ENCODE measurements at regions not wholly inside any gene's neighbourhood (a gene's known extent, or its start where the extent isn't known, plus 50 kb on each side); places are given as distances from the start of the nearest gene placed in this dataset.
"Not testable (repeated sequence)": the region's sequence is repeated elsewhere in the genome, so short reads cannot be mapped to it uniquely, and the experiment has no call there.

DNA sequence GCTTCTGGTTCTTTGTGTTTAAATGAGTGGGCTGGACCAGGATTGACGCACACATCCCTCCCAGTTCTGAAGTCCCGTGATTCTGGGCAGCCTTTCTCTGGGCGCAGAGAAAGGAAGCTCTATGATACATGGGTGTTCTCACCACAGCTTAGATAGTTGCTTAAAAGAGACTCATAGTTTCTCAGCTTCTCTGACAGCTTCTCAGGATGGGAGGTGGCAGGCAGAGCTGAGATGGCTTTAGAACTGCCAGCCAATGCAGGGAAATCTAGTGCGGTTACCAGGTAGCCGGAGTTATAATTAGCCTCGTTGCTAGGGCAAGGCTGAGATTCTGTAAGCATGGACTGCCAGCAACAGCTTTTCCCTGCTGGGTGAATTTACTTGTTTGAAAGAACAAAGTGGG, 111.8 kb upstream of the SEC22B start:
- H3K4me3 ChIP-seq (replicated peaks; ENCODE audit: low read depth, low read length); DNase-seq (ENCODE audit: low read depth): not testable (repeated sequence)

DNA sequence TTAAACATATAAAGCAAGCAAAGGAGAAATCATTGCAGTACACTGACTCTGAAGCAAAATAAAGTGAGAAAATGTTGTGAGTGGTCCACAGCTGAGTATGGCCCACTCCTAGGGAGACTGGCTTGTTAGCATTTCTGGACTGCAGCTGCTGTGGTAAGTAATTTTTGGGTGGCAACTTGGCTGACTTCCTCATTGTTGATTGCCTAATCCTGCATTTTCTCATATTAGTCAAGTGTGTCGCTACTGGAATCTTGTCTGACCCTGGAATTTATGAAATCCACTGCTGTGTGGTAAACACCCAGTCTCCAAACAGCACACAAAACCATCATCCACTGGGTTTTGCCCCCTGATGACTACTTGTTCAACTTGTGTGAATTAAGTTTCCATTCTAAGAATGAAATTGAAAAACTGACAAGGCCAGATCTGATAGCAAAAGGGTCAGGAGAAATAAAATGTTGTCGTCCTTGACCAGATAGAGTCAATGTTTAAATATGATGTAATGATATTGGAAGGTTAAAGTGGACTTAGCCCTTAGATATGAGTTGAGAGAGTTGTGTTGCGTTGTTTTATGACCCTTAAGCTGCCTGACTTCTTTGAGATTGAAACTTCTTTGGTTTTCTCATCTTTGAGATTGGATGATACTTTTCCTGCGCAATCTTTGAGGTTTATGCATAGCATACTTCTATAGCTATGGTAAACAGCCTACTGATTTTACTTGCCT, 106.6 kb upstream of the SEC22B start:
- DNase-seq (ENCODE audit: low read depth); H3K4me3 ChIP-seq (replicated peaks; ENCODE audit: low read depth, low read length): not testable (repeated sequence)

DNA sequence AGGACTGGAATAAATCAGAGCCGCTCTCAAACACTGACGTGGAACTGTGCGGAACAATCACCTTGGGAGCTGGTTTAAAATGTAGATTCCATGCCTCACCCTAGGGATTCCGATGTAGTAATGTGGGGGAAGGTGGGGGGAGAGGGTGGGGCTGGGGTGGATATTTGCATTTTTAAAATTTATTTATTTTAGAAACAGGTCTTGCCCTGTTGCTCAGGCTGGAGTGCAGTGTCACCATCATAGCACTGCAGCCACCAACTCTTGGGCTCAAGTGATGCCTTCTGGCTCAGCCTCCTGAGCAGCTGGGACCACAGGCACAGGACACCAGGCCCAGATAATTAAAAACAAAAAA, 101.9 kb upstream of the SEC22B start:
- not testable (repeated sequence) for DNase-seq (ENCODE audit: low read depth); H3K4me3 ChIP-seq (replicated peaks; ENCODE audit: low read depth, low read length)

DNA sequence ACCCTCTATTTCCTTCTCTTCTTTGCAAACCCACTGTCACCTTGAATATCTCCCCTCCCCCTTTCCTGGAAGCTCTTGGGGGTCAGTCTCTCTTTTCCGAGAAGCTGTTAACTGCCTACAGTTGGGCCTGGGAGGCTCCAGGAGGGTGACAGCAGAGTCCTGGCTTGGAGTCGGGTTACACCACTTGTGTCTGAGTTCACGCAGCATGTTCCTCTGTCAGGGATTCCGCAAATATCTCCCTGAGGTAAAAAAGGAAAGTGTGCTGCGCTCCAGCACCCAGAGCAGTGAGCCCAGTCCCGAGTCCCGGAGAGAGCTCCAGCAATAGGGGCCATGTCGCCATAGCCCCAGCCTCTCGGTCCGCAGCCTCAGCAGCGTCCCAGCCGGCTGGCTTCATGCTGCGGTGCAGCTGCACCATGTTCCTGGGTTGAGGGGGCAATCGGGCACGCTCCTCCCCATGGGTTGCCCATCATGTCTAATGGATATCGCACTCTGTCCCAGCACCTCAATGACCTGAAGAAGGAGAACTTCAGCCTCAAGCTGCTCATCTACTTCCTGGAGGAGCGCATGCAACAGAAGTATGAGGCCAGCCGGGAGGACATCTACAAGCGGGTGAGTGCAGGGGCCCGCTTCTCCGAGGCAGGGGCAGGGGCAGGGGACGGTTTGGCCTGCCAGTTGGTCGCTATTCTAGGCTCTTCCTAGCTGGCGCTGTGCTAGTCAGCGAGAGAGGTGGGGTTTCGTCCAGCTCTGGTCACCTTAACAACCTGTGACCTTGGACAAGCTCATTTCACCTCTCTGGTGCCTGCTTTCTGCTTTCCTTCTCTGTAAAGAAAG, 101.3 kb upstream of the SEC22B start:
- not testable (repeated sequence) for DNase-seq (ENCODE audit: low read depth); H3K4me3 ChIP-seq (replicated peaks; ENCODE audit: low read depth, low read length)

DNA sequence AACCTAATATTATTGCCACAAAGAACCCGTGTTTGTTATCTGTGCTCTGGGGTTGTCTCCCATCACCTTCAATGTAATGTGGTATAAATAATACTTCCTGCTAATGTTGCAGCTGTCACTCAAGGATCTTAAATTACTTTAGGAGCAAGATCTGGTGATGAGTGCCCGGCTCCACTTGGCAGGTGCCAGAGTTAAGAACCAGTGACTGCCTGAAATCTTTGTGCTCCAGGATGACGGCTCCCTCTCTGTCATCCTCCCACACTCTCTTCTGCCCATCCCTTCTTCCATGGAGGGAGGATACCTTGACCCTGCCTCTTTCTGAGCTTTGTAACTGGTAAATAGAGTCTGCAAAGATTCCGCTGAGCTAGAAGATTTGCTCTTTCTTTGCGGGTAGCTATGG, 100.4 kb upstream of the SEC22B start:
- not testable (repeated sequence) for H3K4me3 ChIP-seq (replicated peaks; ENCODE audit: low read depth, low read length); DNase-seq (ENCODE audit: low read depth)

DNA sequence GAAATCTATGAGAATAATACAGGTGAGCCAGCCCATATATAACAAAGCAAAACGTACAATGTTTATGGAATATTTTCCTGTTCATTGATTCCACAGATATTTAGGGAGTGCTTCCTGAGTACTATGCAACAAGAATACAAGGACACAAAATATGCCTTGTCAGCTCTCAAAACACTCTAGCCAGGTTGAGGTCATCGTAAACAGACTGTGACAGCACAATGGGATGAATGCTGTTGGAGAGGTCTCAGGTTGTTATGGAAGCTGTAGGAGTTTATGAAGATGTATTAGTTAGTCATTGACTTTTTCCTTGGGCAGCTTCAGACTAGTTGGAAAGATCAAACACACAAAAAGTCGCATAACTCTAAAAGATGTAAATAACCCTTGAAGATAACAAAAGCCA, 98.1 kb upstream of the SEC22B start:
- H3K4me3 ChIP-seq (replicated peaks; ENCODE audit: low read depth, low read length); DNase-seq (ENCODE audit: low read depth): not testable (repeated sequence)

DNA sequence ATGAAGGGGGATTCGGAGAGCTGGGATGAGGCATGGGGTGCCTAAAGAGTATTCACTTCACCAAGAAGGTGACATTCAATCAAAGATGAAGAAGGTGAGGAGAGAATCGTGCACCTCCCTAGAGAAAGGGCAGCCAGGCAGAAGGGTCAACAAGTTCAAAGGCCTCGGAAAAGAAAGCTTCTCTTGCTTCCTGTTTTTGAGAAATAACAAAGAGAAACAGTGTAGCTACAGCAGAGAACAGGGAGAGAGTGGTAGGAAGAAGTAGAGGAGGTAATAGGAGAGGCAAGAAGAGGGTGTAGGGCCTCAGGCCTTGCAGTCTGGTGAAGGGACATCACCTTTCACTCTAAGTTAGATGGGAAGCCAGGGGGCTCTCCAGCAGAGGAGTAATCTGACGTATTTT, 97.0 kb upstream of the SEC22B start:
- not testable (repeated sequence) for DNase-seq (ENCODE audit: low read depth); H3K4me3 ChIP-seq (replicated peaks; ENCODE audit: low read depth, low read length)

DNA sequence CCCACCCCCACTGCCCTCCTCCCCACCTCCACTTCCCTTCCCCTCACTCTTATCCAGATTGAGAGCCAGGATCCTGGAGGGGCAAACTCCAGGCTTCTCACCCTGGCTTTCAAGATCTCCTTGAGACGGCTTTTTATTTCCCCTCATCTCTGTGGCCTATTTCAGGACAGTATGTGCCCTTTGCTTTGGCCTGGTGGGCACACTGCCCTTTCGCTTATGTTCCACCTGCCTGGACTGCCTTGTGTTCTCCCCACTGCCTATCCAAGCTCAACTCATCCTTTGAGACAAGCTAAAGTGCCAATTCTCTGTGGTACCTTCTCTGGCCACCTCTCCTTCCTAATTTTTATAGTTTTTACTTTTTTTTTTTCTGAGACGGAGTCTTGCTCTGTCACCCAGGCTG, 95.9 kb upstream of the SEC22B start:
- DNase-seq (ENCODE audit: low read depth); H3K4me3 ChIP-seq (replicated peaks; ENCODE audit: low read depth, low read length): not testable (repeated sequence)

DNA sequence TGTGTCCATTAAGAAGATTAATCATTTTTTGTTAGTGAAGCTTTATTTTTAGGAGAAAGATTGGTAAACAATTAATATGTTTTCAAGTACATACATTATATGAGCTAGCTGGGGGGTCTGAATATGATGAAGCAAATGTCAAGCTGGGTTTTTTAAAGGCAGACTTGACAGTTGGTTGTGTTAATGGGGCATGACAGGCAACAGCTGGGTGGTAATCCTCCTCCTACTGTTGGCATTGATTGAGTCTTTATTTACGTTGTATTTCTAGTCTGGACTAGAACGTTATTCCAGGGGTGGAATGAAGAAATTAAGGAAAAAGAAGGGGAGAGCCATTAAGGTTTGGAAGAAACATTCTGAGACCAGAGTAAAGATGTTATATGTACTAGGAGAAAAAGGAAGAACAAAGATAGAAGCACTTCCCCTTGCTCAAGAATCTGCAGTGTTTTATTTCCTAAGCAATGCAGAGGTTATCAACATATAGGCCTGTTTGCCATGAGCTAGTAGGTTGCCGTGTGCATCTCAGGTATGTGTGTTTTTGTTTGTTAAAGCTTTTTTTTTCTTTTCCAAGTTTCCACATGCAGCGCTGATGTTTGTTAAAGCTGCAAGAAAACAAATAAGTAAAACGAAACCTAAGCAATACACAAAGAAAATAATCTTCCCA, 95.4 kb upstream of the SEC22B start:
- H3K4me3 ChIP-seq (replicated peaks; ENCODE audit: low read depth, low read length); DNase-seq (ENCODE audit: low read depth): not testable (repeated sequence)

DNA sequence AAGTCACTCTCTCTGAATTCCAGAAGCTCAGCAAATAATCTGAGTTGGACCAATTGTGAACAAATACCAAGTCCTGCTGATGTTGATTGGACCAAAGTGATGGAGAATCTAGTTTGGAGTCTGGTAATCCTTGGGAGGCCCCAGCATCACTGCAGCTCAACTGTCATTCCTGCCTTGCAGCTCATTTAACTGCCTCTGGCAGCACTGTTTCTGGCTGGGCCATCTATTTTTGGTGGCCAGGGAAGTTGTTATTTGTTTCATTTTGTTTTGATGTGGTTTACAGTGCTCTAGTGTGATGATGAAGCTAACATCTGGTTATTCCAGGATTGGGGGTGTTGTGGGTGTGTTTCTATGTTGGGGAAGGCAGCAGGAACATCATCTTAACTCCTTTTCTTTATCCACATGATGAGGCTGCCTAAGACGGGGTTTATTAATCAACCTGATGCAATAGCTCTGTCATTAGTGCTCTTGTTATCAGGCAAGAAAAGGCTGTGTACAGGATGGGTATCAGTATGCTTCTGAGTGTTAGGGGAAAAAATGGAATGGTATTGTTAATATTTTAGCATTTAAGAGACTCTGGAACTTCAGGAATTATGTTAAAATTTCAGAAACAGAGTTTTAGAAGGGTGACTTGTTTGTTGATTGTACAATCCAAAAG, 91.7 kb upstream of the SEC22B start:
- H3K4me3 ChIP-seq (replicated peaks; ENCODE audit: low read depth, low read length); DNase-seq (ENCODE audit: low read depth): not testable (repeated sequence)

DNA sequence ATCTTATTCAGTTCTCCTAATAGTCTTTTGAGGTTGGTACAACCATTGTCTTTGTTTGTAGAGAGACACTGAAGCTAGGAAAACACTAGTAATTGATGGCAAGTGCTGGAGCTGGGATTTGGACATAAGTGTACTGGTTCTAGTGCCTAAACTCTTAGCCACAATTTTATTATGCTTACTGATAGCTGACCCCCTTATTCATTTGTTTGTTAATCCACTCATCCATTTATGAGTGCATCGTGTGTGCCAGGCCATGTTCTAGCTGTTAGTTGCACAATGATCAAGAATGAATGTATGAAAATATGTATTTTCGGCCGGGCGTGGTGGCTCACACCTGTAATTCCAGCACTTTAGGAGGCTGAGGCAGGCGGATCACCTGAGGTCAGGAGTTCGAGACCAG, 88.2 kb upstream of the SEC22B start:
- not testable (repeated sequence) for H3K4me3 ChIP-seq (replicated peaks; ENCODE audit: low read depth, low read length); DNase-seq (ENCODE audit: low read depth)

DNA sequence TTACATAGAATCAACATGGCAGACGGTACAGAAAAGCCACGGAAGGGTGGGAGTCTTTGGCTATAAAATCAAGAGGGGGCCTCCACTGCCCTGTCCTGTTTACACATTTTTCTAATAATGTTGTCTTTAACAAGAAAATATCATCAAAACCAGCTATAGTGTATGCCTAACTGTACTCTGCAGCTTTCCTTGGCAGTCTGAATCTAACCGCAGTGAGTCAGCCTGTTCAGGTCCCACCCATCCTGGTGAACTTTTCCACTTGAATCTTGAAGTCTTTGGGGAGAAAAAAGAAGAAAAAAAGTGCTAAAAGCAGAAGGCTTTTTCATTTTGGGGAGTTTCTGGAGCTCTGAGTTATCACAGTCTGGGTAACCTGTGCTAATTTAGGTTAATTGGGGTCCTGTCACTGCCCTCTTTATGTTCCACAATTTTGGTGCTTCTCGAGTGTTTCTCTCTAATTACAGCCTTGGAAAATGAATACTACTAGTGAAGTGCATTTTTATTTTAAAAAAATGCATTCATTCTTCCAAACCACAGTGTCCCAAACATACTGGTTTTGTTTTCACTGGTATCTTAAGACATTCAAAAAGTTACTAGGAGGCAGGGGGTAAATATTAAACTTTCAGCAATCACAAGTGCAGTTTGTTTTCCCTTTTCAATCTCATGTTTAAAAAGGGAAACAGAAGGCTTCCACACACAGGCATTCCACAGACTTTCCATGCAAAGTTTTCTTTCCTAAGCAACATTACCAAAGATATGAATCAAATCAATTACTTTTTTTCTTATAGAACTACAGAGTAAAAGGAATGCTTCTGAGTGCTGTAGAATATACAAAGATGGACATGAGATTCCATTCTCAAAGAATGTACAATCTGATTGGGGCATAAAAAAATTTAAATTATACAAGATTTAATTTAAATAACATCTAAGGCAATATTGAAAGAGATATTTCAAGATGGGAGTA, 86.8 kb upstream of the SEC22B start:
- not testable (repeated sequence) for H3K4me3 ChIP-seq (replicated peaks; ENCODE audit: low read depth, low read length); DNase-seq (ENCODE audit: low read depth)

DNA sequence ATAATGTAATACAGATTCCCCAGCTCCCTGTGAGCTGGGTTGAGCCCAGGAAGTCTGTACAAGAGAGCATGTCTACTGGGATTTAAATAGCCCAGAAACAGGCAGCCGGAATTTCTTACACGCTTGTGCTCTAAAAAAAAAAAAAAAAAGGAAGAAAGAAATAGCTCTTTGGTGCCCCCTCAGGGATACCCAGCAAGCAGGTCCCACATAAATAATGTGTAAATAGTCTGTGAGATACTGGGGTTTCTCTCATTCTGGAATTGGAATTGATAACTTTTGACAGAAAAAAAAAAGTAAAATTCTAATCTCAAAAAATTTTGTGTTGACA, 81.4 kb upstream of the SEC22B start:
- not testable (repeated sequence) for DNase-seq (ENCODE audit: low read depth); H3K4me3 ChIP-seq (replicated peaks; ENCODE audit: low read depth, low read length)

DNA sequence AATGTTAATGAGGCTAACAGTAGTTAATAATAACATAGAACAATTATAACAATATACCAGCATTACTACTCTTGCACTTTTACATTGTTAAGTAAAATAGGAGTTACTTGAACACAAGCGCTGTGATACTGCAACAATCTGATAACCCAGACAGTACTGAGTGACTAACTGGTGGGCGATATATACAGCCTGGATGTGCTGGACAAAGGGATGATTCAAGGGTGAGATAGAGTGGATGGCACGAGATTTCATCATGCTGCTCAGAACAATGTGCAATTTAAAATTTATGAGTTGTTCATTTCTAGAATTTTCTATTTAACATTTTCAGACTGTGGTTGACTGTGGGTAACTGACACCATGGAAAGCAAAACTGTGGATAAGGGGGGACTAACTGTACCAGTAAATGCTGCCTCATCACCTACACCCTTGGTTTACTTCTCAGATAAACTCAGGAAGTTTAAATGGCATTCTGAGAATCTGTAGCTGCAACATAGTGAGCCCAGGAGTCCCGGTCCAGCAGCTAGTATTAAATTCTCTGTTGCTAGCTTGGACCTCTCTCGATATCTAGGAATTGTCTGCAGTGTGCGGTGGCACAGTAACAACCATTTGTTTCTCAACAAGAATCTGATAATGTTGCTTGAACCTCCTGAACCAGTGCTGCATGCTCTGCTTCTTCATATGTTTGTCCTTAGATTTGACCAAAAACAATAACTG, 80.9 kb upstream of the SEC22B start:
- DNase-seq (ENCODE audit: low read depth); H3K4me3 ChIP-seq (replicated peaks; ENCODE audit: low read depth, low read length): not testable (repeated sequence)

DNA sequence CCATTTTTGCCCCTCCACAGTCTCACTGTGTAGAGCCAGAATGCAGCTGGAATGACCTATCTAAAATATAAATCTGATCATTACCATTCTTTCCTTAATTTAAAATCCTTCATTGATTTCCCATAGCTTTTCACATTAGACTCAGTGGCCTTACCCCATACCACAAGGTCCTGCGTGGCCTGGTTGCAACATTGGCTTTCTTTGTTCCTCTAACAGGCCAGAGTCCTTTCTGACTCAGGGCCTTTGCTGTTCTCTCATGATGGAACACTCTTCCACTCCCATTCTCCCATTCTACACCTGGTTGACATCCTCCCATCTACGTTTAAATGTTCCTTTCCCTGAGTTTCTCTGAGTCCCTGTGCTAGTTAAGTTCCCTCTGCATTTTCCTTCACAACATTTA, 74.4 kb upstream of the SEC22B start:
- not testable (repeated sequence) for H3K4me3 ChIP-seq (replicated peaks; ENCODE audit: low read depth, low read length); DNase-seq (ENCODE audit: low read depth)

DNA sequence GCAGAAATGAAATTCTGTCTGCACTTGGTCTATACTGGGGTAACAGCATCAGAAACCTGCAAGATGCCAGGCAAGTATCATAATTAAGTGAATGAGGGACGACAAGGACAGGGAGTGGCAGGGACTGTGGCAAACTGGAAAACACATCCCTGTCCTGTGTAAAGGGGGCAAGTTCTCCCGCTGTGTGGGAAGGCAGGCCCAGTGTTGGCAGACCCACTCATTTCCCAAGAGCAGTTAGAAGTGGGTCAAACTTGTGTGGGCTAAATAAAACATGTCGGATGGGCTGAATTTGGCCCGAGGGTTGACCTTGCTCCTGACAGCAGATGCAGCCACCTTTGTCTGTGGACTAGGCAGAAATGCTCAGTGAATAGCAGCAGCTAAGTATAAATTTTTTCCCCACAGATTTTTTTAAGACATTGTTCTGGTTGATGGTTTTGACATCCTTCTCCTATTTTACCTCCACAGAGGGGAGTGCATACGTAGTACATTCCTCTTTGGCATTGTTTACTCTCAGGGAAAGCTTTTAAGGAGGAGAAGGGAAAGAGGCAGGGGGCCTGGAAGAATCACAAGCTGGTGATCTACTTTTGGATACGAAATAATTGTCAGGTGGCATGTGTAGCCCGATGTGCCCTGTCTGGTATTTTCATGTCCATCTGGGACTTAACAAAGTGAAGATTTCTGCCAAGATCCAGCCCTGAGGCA, 72.6 kb upstream of the SEC22B start:
- H3K4me3 ChIP-seq (replicated peaks; ENCODE audit: low read depth, low read length); DNase-seq (ENCODE audit: low read depth): not testable (repeated sequence)

DNA sequence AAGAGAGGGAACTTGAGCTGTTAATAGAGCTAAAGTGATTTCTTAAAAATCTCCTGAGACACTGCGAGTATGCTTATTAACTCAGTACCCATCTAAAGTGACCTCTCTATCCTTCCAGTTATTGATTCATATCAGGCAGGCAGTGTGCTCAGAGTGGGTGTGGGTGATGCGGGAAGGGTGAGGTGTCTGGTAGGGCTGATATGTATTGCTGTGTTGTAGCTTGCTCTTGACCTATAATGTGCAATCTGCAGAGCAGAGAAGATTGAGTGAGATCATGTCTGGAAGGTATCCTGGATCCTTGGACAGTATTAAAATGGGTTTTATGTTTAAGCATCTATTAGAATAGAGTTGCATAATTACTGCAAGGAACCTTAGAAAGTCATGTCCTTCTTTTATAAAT, 71.9 kb upstream of the SEC22B start:
- DNase-seq (ENCODE audit: low read depth); H3K4me3 ChIP-seq (replicated peaks; ENCODE audit: low read depth, low read length): not testable (repeated sequence)

Data from fibroblast of pulmonary artery (primary cell).